ENCODE measurements at regions not wholly inside any gene's neighbourhood (a gene's known extent, or its start where the extent isn't known, plus 50 kb on each side); places are given as distances from the start of the nearest gene placed in this dataset.

- H3K4me3 Mint-ChIP-seq (ENCODE audit: low read depth): no peak overlapping the region
- DNase-seq (ENCODE audit: low spot score, unreplicated experiment): no peak
- no peaks in the 10 kb centered on the region for H3K36me3 Mint-ChIP-seq (ENCODE audit: insufficient read depth)
- H3K27me3 Mint-ChIP-seq: peaks cover 3% of the 10 kb centered on the region
- peaks cover 2% of the 10 kb centered on the region for H3K4me1 Mint-ChIP-seq (ENCODE audit: low read depth)
- TF ChIP-seq, protein P1, sequence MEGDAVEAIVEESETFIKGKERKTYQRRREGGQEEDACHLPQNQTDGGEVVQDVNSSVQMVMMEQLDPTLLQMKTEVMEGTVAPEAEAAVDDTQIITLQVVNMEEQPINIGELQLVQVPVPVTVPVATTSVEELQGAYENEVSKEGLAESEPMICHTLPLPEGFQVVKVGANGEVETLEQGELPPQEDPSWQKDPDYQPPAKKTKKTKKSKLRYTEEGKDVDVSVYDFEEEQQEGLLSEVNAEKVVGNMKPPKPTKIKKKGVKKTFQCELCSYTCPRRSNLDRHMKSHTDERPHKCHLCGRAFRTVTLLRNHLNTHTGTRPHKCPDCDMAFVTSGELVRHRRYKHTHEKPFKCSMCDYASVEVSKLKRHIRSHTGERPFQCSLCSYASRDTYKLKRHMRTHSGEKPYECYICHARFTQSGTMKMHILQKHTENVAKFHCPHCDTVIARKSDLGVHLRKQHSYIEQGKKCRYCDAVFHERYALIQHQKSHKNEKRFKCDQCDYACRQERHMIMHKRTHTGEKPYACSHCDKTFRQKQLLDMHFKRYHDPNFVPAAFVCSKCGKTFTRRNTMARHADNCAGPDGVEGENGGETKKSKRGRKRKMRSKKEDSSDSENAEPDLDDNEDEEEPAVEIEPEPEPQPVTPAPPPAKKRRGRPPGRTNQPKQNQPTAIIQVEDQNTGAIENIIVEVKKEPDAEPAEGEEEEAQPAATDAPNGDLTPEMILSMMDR (IDR thresholded peaks at IDR 0.05; ENCODE audit: unreplicated experiment): no peak
- H3K9me3 Mint-ChIP-seq (ENCODE audit: low read depth): peaks cover 17% of the 10 kb centered on the region
- no peak overlapping the region for H3K27ac Mint-ChIP-seq
Observed at GRCh38 chr1:209458921-209459320, 124.6 kb upstream of the CAMK1G start.

DNA sequence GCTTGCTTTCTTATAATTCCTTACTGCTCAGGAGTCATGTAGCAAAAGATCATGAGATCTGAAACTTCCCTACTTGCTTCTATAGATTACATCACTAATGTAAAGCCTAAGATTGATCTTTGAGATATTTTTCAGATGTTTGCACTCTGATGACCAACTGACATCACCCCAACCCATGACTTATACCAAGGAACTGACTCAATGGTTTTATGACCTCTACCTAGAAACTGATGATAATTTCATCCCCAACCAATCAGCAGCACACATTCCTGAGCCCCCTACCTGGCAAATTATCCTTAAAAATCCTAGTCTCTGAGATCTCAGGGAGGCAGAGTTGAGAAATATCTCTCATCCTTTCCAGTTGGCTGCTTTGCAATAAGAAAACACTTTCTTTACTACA, 122.3 kb upstream of the CAMK1G start:
- no peak overlapping the region for H3K4me3 Mint-ChIP-seq (ENCODE audit: low read depth)
- no peaks in the 10 kb centered on the region for H3K36me3 Mint-ChIP-seq (ENCODE audit: insufficient read depth)
- H3K4me1 Mint-ChIP-seq (ENCODE audit: low read depth): no peaks in the 10 kb centered on the region
- peaks cover 3% of the 10 kb centered on the region for H3K27me3 Mint-ChIP-seq
- H3K9me3 Mint-ChIP-seq (ENCODE audit: low read depth): peaks cover 14% of the 10 kb centered on the region
- H3K27ac Mint-ChIP-seq: no peak overlapping the region
- DNase-seq (ENCODE audit: low spot score, unreplicated experiment): no peak
- TF ChIP-seq, protein P1 (IDR thresholded peaks at IDR 0.05; ENCODE audit: unreplicated experiment): no peak

DNA sequence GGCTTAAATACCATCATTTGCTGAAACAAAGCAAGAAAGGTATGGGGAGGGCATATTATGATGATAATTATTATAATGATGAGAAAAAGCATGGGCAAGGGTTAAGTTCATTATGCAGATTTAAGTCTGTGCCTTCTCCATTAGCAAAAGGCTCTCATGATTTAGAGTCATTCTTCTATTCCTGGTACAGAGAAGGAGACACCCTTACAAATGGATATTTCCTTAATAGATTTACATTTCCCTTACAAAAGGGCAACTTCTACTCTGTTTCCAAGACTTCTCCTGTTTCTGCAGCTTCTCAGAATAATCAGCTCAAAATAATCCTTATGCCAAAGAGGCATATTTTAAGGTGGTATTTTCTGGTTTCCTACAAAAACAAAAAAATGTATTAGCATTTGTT, 121.1 kb upstream of the CAMK1G start:
- no peaks in the 10 kb centered on the region for H3K27me3 Mint-ChIP-seq
- H3K4me3 Mint-ChIP-seq (ENCODE audit: low read depth): no peak overlapping the region
- no peaks in the 10 kb centered on the region for H3K36me3 Mint-ChIP-seq (ENCODE audit: insufficient read depth)
- H3K27ac Mint-ChIP-seq: no peak overlapping the region
- TF ChIP-seq, protein P1 (IDR thresholded peaks at IDR 0.05; ENCODE audit: unreplicated experiment): no peak
- DNase-seq (ENCODE audit: low spot score, unreplicated experiment): no peak
- H3K9me3 Mint-ChIP-seq (ENCODE audit: low read depth): peaks cover 14% of the 10 kb centered on the region
- H3K4me1 Mint-ChIP-seq (ENCODE audit: low read depth): no peaks in the 10 kb centered on the region

DNA sequence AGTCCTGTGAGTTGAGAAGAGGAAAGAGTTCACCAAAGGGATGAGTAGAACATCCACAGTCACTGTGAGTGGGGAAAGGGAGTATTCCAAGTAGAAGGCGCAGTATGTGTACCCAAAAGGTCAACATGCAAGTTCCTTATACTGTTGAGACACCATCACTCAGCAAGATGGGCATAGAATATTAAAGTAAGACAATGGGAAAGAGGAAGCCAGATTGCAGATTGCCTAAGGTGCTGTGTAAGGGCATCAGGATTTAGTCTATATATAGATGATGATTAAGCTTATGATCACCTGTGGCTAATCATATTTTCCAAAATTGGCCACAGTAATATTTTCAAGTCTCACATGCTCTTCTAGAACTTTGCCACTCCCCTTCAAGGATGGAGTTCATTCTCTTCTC, 120.1 kb upstream of the CAMK1G start:
- H3K27ac Mint-ChIP-seq: no peak overlapping the region
- no peak for DNase-seq (ENCODE audit: low spot score, unreplicated experiment)
- TF ChIP-seq, protein P1 (IDR thresholded peaks at IDR 0.05; ENCODE audit: unreplicated experiment): no peak
- H3K27me3 Mint-ChIP-seq: no peaks in the 10 kb centered on the region
- no peak overlapping the region for H3K4me3 Mint-ChIP-seq (ENCODE audit: low read depth)
- H3K36me3 Mint-ChIP-seq (ENCODE audit: insufficient read depth): no peaks in the 10 kb centered on the region
- peaks cover 14% of the 10 kb centered on the region for H3K9me3 Mint-ChIP-seq (ENCODE audit: low read depth)
- H3K4me1 Mint-ChIP-seq (ENCODE audit: low read depth): peaks cover 3% of the 10 kb centered on the region

DNA sequence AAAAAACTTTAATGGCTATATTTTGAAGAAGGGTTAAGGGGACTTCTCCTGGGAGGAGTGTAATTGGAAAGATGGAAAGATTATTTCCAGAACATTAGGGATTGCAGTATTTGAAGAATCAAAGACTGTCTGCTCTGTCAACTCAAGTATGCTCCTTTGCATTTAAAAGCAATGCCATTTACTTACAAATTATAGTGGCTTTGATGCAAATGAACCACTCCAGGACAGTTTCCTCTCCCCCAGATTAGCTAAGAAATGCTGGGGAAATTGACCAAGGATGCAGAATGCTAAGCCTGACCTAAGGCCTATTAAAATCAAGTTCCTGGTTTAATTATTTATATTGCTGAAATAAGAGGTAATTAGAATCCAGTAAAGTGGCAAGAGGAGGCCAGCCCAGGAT, 110.5 kb upstream of the CAMK1G start:
- no peak for DNase-seq (ENCODE audit: low spot score, unreplicated experiment)
- Mint-ChIP-seq H3K27ac (no peak overlapping the region), H3K4me1 (ENCODE audit: low read depth) (peaks cover 5% of the 10 kb centered on the region), H3K4me3 (ENCODE audit: low read depth) (no peak overlapping the region), H3K27me3 (no peaks in the 10 kb centered on the region), H3K9me3 (ENCODE audit: low read depth) (peaks cover 20% of the 10 kb centered on the region), H3K36me3 (ENCODE audit: insufficient read depth) (no peaks in the 10 kb centered on the region)
- TF ChIP-seq, protein P1 (IDR thresholded peaks at IDR 0.05; ENCODE audit: unreplicated experiment): no peak
